SH-SY5Y (cell line): ENCODE measurements at regions not wholly inside any gene's neighbourhood (a gene's known extent, or its start where the extent isn't known, plus 50 kb on each side); places are given as distances from the start of the nearest gene placed in this dataset.

Experiments used
- GATA2 ChIP-seq: IDR thresholded peaks from 2 replicates; pipeline ENCODE4 v1.6.1; 2011; ENCODE audit warnings: mild to moderate bottlenecking, low read depth, low read length
- GATA3 ChIP-seq: IDR thresholded peaks from 2 replicates; pipeline ENCODE4 v1.6.1; 2011; ENCODE audit warnings: low read depth, mild to moderate bottlenecking, low read length, moderate library complexity

DNA sequence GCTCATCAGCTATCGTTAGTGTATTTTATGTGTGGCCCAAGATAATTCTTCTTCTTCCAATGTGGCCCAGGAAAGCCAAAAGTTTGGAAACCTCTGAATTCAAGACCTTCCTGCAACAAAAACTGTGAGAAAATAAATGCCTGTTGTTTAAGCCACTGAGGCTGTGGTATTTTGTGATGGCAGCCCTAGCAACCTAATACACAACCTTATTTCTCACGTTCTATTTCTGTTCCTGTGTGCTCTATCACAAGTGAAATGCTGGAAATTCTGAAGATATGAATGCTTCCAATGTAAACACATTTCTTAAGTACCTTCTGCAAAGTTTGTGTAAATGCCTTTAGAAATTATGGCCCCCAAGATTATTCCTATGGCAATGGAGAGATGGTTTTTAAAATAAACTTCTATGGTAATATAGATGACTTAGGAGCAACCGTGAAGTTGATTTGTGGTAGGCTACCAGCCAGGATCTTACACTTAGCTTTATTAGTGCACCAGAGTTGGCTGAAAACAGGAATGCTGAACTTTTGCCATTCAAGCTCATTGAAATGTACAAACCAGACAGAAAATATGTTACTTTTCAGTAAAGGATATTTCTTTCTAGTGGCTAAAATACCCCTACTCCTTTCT, 148.0 kb downstream of the USP46 start:
- TF ChIP-seq GATA2 (no peak), GATA3 (no peak)
